CD14-positive monocyte (primary cell): ENCODE measurements at regions not wholly inside any gene's neighbourhood (a gene's known extent, or its start where the extent isn't known, plus 50 kb on each side); places are given as distances from the start of the nearest gene placed in this dataset.

Experiments used
- DNase-seq, 3 donors: peaks; one replicate each; pipeline ENCODE4 v3.0.0-alpha.2; 2011 to 2022
- H2AFZ ChIP-seq: 2 replicates; pipeline ENCODE4 v1.6.0; 2012; ENCODE audit warnings: mild to moderate bottlenecking, low read depth, low read length, inconsistent platforms; ENCODE audit not compliant: insufficient read depth, poor library complexity, severe bottlenecking
- H3K27ac ChIP-seq, 2 donors: 1 replicate in 1 of 2; 2 replicates in 1 of 2; pipeline ENCODE4 v1.5.1; 2012 to 2013; ENCODE audit warnings: low read length in 2 of 2, control low read depth in 1 of 2, inconsistent platforms in 1 of 2, low read depth in 1 of 2, mild to moderate bottlenecking in 1 of 2
- H3K27me3 ChIP-seq, 2 donors: one replicate each; pipeline versions ENCODE4 v1.6.0 to v1.6.1; 2011 to 2013; ENCODE audit warnings: low read length in 2 of 2; ENCODE audit not compliant: control insufficient read depth in 2 of 2, insufficient read depth in 2 of 2
- H3K36me3 ChIP-seq, 2 donors: replicated peaks in 1 of 2; 1 replicate in 1 of 2; 2 replicates in 1 of 2; pipeline versions ENCODE4 v1.5.1 to v1.6.1; 2012 to 2013; ENCODE audit warnings: low read length in 2 of 2, control low read depth in 1 of 2, inconsistent platforms in 1 of 2, mild to moderate bottlenecking in 1 of 2; ENCODE audit not compliant: insufficient read depth in 2 of 2, control insufficient read depth in 1 of 2
- H3K4me1 ChIP-seq, 2 donors: 1 replicate in 1 of 2; 2 replicates in 1 of 2; pipeline versions ENCODE4 v1.5.1 to v1.6.1; 2012 to 2013; ENCODE audit warnings: low read length in 2 of 2, control low read depth in 1 of 2, inconsistent platforms in 1 of 2, mild to moderate bottlenecking in 1 of 2, moderate library complexity in 1 of 2; ENCODE audit not compliant: insufficient read depth in 2 of 2, control insufficient read depth in 1 of 2
- H3K4me2 ChIP-seq: replicated peaks from 2 replicates; pipeline ENCODE3; 2012; ENCODE audit warnings: low read length, moderate library complexity, mild to moderate bottlenecking; ENCODE audit not compliant: poor library complexity, severe bottlenecking; ENCODE audit errors: extremely low read depth
- H3K4me3 ChIP-seq, 3 experiments: fragments of 200-600 bp in 1 of 3; sonication (generic) in 1 of 3; replicated peaks in 1 of 3; 1 replicate in 2 of 3; 2 replicates in 1 of 3; pipeline ENCODE4 v1.5.1; 2011 to 2013; ENCODE audit warnings: low read length in 3 of 3, mild to moderate bottlenecking in 3 of 3, control low read depth in 2 of 3, low read depth in 2 of 3, inconsistent platforms in 1 of 3, moderate library complexity in 1 of 3
- H3K79me2 ChIP-seq: 2 replicates; pipeline ENCODE4 v1.6.0; 2012; ENCODE audit warnings: mild to moderate bottlenecking, control low read depth, inconsistent platforms, low read length, moderate library complexity; ENCODE audit not compliant: insufficient read depth
- H3K9ac ChIP-seq: 2 replicates; pipeline ENCODE4 v1.6.0; 2017; ENCODE audit warnings: low read length, mild to moderate bottlenecking; ENCODE audit not compliant: insufficient read depth, poor library complexity, severe bottlenecking
- H3K9me3 ChIP-seq, 2 donors: replicated peaks in 1 of 2; 1 replicate in 1 of 2; 2 replicates in 1 of 2; pipeline versions ENCODE4 v1.5.1 to v1.6.1; 2012 to 2013; ENCODE audit warnings: low read length in 2 of 2, control low read depth in 1 of 2; ENCODE audit not compliant: control insufficient read depth in 1 of 2, insufficient read depth in 1 of 2
- H4K20me1 ChIP-seq: 2 replicates; pipeline ENCODE4 v1.6.0; 2012; ENCODE audit warnings: mild to moderate bottlenecking, low read length, control low read depth, moderate library complexity; ENCODE audit not compliant: insufficient read depth
- H3K27ac Mint-ChIP-seq, 7 donors: one replicate each; pipeline ENCODE4 v1.8.0; 2020; ENCODE audit warnings: mild to moderate bottlenecking in 7 of 7, mixed read lengths in 7 of 7, moderate library complexity in 6 of 7, inconsistent platforms in 2 of 7
- H3K27me3 Mint-ChIP-seq, 3 donors: one replicate each; pipeline ENCODE4 v1.8.0; 2021 to 2022; ENCODE audit warnings: low read depth in 3 of 3, mild to moderate bottlenecking in 3 of 3, mixed read lengths in 3 of 3, moderate library complexity in 3 of 3, inconsistent platforms in 1 of 3
- H3K36me3 Mint-ChIP-seq, 2 donors: one replicate each; pipeline ENCODE4 v1.8.0; 2020; ENCODE audit warnings: mixed read lengths in 2 of 2, inconsistent platforms in 1 of 2, mild to moderate bottlenecking in 1 of 2
- H3K4me1 Mint-ChIP-seq: one replicate; pipeline ENCODE4 v1.8.0; 2020; ENCODE audit warnings: mild to moderate bottlenecking, mixed read lengths
- H3K4me3 Mint-ChIP-seq, 2 donors: one replicate each; pipeline ENCODE4 v1.8.0; 2020; ENCODE audit warnings: mild to moderate bottlenecking in 2 of 2, mixed read lengths in 2 of 2, moderate library complexity in 1 of 2
- H3K9me3 Mint-ChIP-seq, 7 donors: one replicate each; pipeline ENCODE4 v1.8.0; 2020 to 2022; ENCODE audit warnings: mixed read lengths in 7 of 7, mild to moderate bottlenecking in 6 of 7, moderate library complexity in 6 of 7, inconsistent platforms in 2 of 7
- CTCF ChIP-seq: fragments of 200-600 bp; IDR thresholded peaks from one replicate; pipeline ENCODE4 v1.8.0; 2022; ENCODE audit warnings: antibody characterized with exemption, mild to moderate bottlenecking
- WGBS: methylation state at CpG from one replicate; pipeline ENCODE4 v1.1.5; 2013; ENCODE audit warnings: missing lambda C conversion rate; ENCODE audit not compliant: insufficient coverage; 5-methylcytosine and 5-hydroxymethylcytosine counted together
- intact Hi-C, 2 donors: fragments of 100-400 bp; cut with micrococcal nuclease; formaldehyde crosslinking; loops; one replicate each; pipeline versions ENCODE4 v1.15.0 to v1.15.1; 2023

- Histone ChIP-seq H4K20me1 (no peaks in the 10 kb centered on the region), H3K9ac (no peak overlapping the region), H3K4me2 (no peak overlapping the region), H2AFZ (no peak overlapping the region), H3K27ac (no peak overlapping the region), H3K4me3 (no peak overlapping the region), H3K4me1 (no peaks in the 10 kb centered on the region), H3K27me3 (no peaks in the 10 kb centered on the region), H3K9me3 (peaks cover 0 to 4% of the 10 kb centered on the region in 2 donors), H3K79me2 (no peaks in the 10 kb centered on the region), H3K36me3 (no peaks in the 10 kb centered on the region)
- intact Hi-C loops: no loop called here
- no peak for TF ChIP-seq CTCF
- Mint-ChIP-seq H3K27ac (no peak overlapping the region), H3K9me3 (peaks cover 2 to 17% (median 7%) of the 10 kb centered on the region in 7 donors), H3K27me3 (no peaks in the 10 kb centered on the region), H3K36me3 (no peaks in the 10 kb centered on the region), H3K4me1 (no peaks in the 10 kb centered on the region), H3K4me3 (no peak overlapping the region)
- WGBS: no CpG with 5 or more reads among the region's 2 CpGs
- no peak for DNase-seq
These were observed 216.5 kb upstream of the ZC3H15 start for GRCh38 chr2:186269536-186269935.

GRCh38 chr2:186273953-186274352 lies 212.1 kb upstream of the ZC3H15 start:
- Histone ChIP-seq H2AFZ (no peak overlapping the region), H4K20me1 (no peaks in the 10 kb centered on the region), H3K79me2 (no peaks in the 10 kb centered on the region), H3K27ac (no peak overlapping the region), H3K36me3 (no peaks in the 10 kb centered on the region), H3K4me1 (no peaks in the 10 kb centered on the region), H3K4me2 (no peak overlapping the region), H3K27me3 (no peaks in the 10 kb centered on the region), H3K9ac (no peak overlapping the region), H3K4me3 (no peak overlapping the region), H3K9me3 (peaks cover 0 to 8% of the 10 kb centered on the region in 2 donors)
- Mint-ChIP-seq H3K4me3 (no peak overlapping the region), H3K4me1 (no peaks in the 10 kb centered on the region), H3K27me3 (no peaks in the 10 kb centered on the region), H3K9me3 (peaks cover 2 to 8% (median 3%) of the 10 kb centered on the region in 7 donors), H3K36me3 (no peaks in the 10 kb centered on the region), H3K27ac (no peak overlapping the region)
- intact Hi-C loops: no loop called here
- DNase-seq: no peak
- TF ChIP-seq CTCF: no peak
